Testis (tissue), 2 donors: ENCODE measurements at regions not wholly inside any gene's neighbourhood (a gene's known extent, or its start where the extent isn't known, plus 50 kb on each side); places are given as distances from the start of the nearest gene placed in this dataset.

Experiments
- DNase-seq: peaks from one replicate; pipeline ENCODE4 v3.0.0-alpha.2; 2019
- H3K27ac ChIP-seq, 2 donors: fragments of 200-600 bp; sonication (generic); one replicate each; pipeline ENCODE4 v1.5.1; 2019
- H3K27me3 ChIP-seq: fragments of 200-600 bp; sonication (generic); one replicate; pipeline ENCODE4 v1.5.1; 2019
- H3K36me3 ChIP-seq: fragments of 200-600 bp; sonication (generic); one replicate; pipeline ENCODE4 v1.5.1; 2017; ENCODE audit warnings: low read depth; ENCODE audit errors: missing control alignments
- H3K4me1 ChIP-seq: fragments of 200-600 bp; sonication (generic); one replicate; pipeline ENCODE4 v1.5.1; 2019
- H3K4me3 ChIP-seq, 2 donors: fragments of 200-600 bp; sonication (generic); one replicate each; pipeline ENCODE4 v1.5.1; 2017 to 2019
- H3K9me3 ChIP-seq: fragments of 200-600 bp; sonication (generic); one replicate; pipeline ENCODE4 v1.5.1; 2017
- POLR2A ChIP-seq: fragments of 450-650 bp; IDR thresholded peaks from one replicate; pipeline ENCODE4 v1.6.1; 2017; ENCODE audit warnings: antibody characterized with exemption, mild to moderate bottlenecking, moderate library complexity
- WGBS, 2 donors: methylation state at CpG; one replicate each; pipeline ENCODE4 v1.1.5; 2018; 5-methylcytosine and 5-hydroxymethylcytosine counted together
- intact Hi-C: fragments of 100-400 bp; cut with DNase I; formaldehyde crosslinking; loops from one replicate; pipeline ENCODE4 v1.15.1; 2023; ENCODE audit warnings: low total_unique reads
- TF ChIP-seq, protein P1 (sequence below), 3 experiments: fragments of 450-650 bp in 2 of 3; fragments of 200-600 bp in 1 of 3; sonication (generic) in 1 of 3; IDR thresholded peaks; one replicate each; pipeline ENCODE4 v1.5.1; 2016 to 2019; ENCODE audit warnings: antibody characterized with exemption in 3 of 3, mild to moderate bottlenecking in 2 of 3, moderate library complexity in 1 of 3

DNA sequence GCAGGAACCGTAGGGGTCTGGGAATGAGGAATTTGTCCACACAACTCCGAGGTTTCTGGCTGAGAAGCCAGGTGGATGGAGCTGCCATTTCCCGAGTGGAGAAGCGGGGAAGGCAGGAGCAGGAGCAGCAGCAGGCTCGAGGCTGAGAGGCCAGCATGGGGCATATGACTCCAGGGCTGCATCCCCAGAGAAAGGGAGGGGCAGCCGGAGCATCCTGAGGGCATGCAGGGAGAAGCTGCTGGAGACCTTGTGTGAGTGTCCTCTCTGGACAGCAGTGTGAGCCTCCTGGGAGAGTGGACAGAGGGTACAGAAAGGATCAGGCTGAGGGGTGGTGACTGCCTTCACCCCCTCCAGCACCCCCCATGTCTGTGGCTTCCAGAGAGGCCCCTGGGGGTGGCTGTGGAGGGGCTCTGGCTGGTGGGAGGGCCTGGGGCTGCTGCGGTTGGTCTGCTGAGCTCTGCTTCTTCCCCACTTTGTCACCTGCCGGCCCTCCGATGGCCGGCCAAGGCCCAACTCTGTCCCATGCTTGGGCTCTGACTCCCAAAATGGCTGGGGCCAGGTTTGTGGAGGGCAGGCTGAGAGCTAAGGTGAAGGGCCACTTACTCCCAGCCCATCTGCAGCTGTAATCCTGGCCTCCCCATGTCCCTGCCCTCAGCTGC is 633.1 kb downstream of the MATN1 start:
- Histone ChIP-seq H3K4me1 (no peaks in the 10 kb centered on the region), H3K27ac (no peak overlapping the region), H3K4me3 (no peak overlapping the region), H3K36me3 (no peaks in the 10 kb centered on the region), H3K9me3 (no peaks in the 10 kb centered on the region), H3K27me3 (no peaks in the 10 kb centered on the region)
- TF ChIP-seq, protein P1, sequence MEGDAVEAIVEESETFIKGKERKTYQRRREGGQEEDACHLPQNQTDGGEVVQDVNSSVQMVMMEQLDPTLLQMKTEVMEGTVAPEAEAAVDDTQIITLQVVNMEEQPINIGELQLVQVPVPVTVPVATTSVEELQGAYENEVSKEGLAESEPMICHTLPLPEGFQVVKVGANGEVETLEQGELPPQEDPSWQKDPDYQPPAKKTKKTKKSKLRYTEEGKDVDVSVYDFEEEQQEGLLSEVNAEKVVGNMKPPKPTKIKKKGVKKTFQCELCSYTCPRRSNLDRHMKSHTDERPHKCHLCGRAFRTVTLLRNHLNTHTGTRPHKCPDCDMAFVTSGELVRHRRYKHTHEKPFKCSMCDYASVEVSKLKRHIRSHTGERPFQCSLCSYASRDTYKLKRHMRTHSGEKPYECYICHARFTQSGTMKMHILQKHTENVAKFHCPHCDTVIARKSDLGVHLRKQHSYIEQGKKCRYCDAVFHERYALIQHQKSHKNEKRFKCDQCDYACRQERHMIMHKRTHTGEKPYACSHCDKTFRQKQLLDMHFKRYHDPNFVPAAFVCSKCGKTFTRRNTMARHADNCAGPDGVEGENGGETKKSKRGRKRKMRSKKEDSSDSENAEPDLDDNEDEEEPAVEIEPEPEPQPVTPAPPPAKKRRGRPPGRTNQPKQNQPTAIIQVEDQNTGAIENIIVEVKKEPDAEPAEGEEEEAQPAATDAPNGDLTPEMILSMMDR (IDR thresholded peaks at IDR 0.05) = no peak
- no peak for TF ChIP-seq POLR2A
- no peak for DNase-seq
- intact Hi-C loops = no loop called here
- WGBS, 2 donors = 60 to 91% methylated on average over 6 to 10 of the region's 10 CpGs

DNA sequence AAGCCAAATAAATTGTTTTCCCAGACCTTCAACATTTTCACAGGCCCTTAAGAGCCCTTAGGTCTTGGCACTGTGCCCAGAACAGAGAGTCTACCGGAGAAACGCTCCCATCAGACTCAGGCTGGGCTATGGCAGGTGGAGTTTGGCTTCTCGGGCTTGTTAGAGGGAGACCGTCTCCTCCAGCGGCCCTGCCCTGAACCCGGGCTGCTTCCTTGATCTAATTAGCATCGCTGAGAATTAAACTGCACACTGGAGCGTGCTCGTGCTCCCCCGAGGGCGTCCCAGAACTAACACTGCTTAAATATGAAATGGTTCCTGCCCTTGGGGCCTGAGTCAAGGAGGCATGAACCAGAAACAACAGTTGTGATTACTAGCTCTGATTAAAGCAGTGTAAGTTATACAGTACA is 634.4 kb downstream of the MATN1 start:
- no peaks in the 10 kb centered on the region for H3K27me3 ChIP-seq
- no peaks in the 10 kb centered on the region for H3K9me3 ChIP-seq
- TF ChIP-seq POLR2A = no peak
- TF ChIP-seq, protein P1 (IDR thresholded peaks at IDR 0.05) = no peak
- intact Hi-C loops = no loop called here
- no peaks in the 10 kb centered on the region for H3K36me3 ChIP-seq
- DNase-seq = peak; percentile 28
- no peak overlapping the region for H3K27ac ChIP-seq
- H3K4me1 ChIP-seq = no peaks in the 10 kb centered on the region
- H3K4me3 ChIP-seq = no peak overlapping the region
- WGBS, 2 donors = 33 to 42% methylated on average over 11 of the region's 11 CpGs

- no peaks in the 10 kb centered on the region for H3K27me3 ChIP-seq
- no peaks in the 10 kb centered on the region for H3K9me3 ChIP-seq
- H3K27ac ChIP-seq = no peak overlapping the region
- intact Hi-C loops = no loop called here
- WGBS, 2 donors = 76 to 79% methylated on average over 10 of the region's 10 CpGs
- H3K36me3 ChIP-seq = no peaks in the 10 kb centered on the region
- DNase-seq = no peak
- no peak for TF ChIP-seq POLR2A
- TF ChIP-seq, protein P1 (IDR thresholded peaks at IDR 0.05) = no peak
- H3K4me3 ChIP-seq = no peak overlapping the region
- H3K4me1 ChIP-seq = peaks cover 3% of the 10 kb centered on the region
Observed at GRCh38 chr1:30088594-30088993, 634.8 kb downstream of the MATN1 start.

GRCh38 chr1:30087465-30087864 is 635.9 kb downstream of the MATN1 start:
- WGBS, 2 donors = 77 to 81% methylated on average over 6 of the region's 6 CpGs
- intact Hi-C loops = no loop called here
- no peak for TF ChIP-seq POLR2A
- TF ChIP-seq, protein P1 (IDR thresholded peaks at IDR 0.05) = peak in 2 of 3 experiments; percentile 7 to 22
- Histone ChIP-seq H3K4me1 (peaks cover 6% of the 10 kb centered on the region), H3K36me3 (no peaks in the 10 kb centered on the region), H3K27ac (no peak overlapping the region), H3K9me3 (no peaks in the 10 kb centered on the region), H3K27me3 (no peaks in the 10 kb centered on the region), H3K4me3 (no peak overlapping the region)
- DNase-seq = no peak
